Skeletal muscle satellite cell (primary cell): ENCODE measurements at regions not wholly inside any gene's neighbourhood (a gene's known extent, or its start where the extent isn't known, plus 50 kb on each side); places are given as distances from the start of the nearest gene placed in this dataset.
A peak's percentile ranks its signal among the peaks of the same experiment; 100 is the strongest.
"Not testable (repeated sequence)": the region's sequence is repeated elsewhere in the genome, so short reads cannot be mapped to it uniquely, and the experiment has no call there.

Experiments
- H3K27me3 ChIP-seq: 2 replicates; pipeline ENCODE4 v1.7.0; 2013; ENCODE audit warnings: low read length; ENCODE audit not compliant: control insufficient read depth, insufficient read depth
- H3K36me3 ChIP-seq: 2 replicates; pipeline ENCODE4 v1.7.0; 2013; ENCODE audit warnings: mild to moderate bottlenecking, control low read depth, low read length; ENCODE audit not compliant: insufficient read depth
- H3K4me1 ChIP-seq: 2 replicates; pipeline ENCODE4 v1.7.0; 2013; ENCODE audit warnings: low read length; ENCODE audit not compliant: control insufficient read depth, insufficient read depth
- H3K4me2 ChIP-seq: 2 replicates; pipeline ENCODE4 v1.7.0; 2013; ENCODE audit warnings: mild to moderate bottlenecking, low read length
- H3K4me3 ChIP-seq: 2 replicates; pipeline ENCODE4 v1.7.0; 2013; ENCODE audit warnings: low read length
- H3K9ac ChIP-seq: 2 replicates; pipeline ENCODE4 v1.7.0; 2013; ENCODE audit warnings: mild to moderate bottlenecking, low read depth, low read length, moderate library complexity
- H3K9me3 ChIP-seq: replicated peaks from 2 replicates; pipeline ENCODE4 v1.7.0; 2013; ENCODE audit warnings: mild to moderate bottlenecking, control low read depth, low read length

- Histone ChIP-seq H3K4me2 (peak overlapping the region; percentile 56), H3K9me3 (no peaks in the 10 kb centered on the region), H3K27me3 (no peaks in the 10 kb centered on the region), H3K4me3 (peak overlapping the region; percentile 19), H3K36me3 (no peaks in the 10 kb centered on the region), H3K4me1 (peaks cover 24% of the 10 kb centered on the region), H3K9ac (peak overlapping the region; percentile 32)
Observed at GRCh38 chr5:126139086-126139485, 284.1 kb upstream of the GRAMD2B start.

GRCh38 chr5:126139773-126140172 lies 283.4 kb upstream of the GRAMD2B start:
- Histone ChIP-seq H3K9ac (peak overlapping the region; percentile 23), H3K9me3 (no peaks in the 10 kb centered on the region), H3K4me1 (peaks cover 24% of the 10 kb centered on the region), H3K4me2 (peak overlapping the region; percentile 56), H3K27me3 (no peaks in the 10 kb centered on the region), H3K36me3 (no peaks in the 10 kb centered on the region), H3K4me3 (peak overlapping the region; percentile 29)

- Histone ChIP-seq H3K4me1 (peaks cover 18% of the 10 kb centered on the region), H3K9ac (no peak overlapping the region), H3K9me3 (no peaks in the 10 kb centered on the region), H3K4me3 (no peak overlapping the region), H3K27me3 (no peaks in the 10 kb centered on the region), H3K4me2 (no peak overlapping the region), H3K36me3 (no peaks in the 10 kb centered on the region)
Observed at GRCh38 chr5:126143622-126144021, 279.6 kb upstream of the GRAMD2B start.

GRCh38 chr5:126150319-126150718 lies 272.9 kb upstream of the GRAMD2B start:
- H3K36me3 ChIP-seq, H3K9ac ChIP-seq, H3K4me1 ChIP-seq, H3K9me3 ChIP-seq, H3K4me3 ChIP-seq, H3K4me2 ChIP-seq, H3K27me3 ChIP-seq: not testable (repeated sequence)

- not testable (repeated sequence) for H3K9ac ChIP-seq, H3K4me1 ChIP-seq, H3K4me3 ChIP-seq, H3K36me3 ChIP-seq, H3K9me3 ChIP-seq, H3K27me3 ChIP-seq, H3K4me2 ChIP-seq
Observed at GRCh38 chr5:126155298-126155697, 267.9 kb upstream of the GRAMD2B start.

- no peak overlapping the region for H3K9ac ChIP-seq
- H3K36me3 ChIP-seq = no peaks in the 10 kb centered on the region
- H3K9me3 ChIP-seq = no peaks in the 10 kb centered on the region
- H3K4me3 ChIP-seq = no peak overlapping the region
- no peaks in the 10 kb centered on the region for H3K4me1 ChIP-seq
- no peak overlapping the region for H3K4me2 ChIP-seq
- H3K27me3 ChIP-seq = no peaks in the 10 kb centered on the region
Observed at GRCh38 chr5:126166368-126166767, 256.8 kb upstream of the GRAMD2B start.

- no peak overlapping the region for H3K9ac ChIP-seq
- no peaks in the 10 kb centered on the region for H3K4me1 ChIP-seq
- H3K9me3 ChIP-seq = no peaks in the 10 kb centered on the region
- H3K4me2 ChIP-seq = no peak overlapping the region
- H3K36me3 ChIP-seq = no peaks in the 10 kb centered on the region
- no peaks in the 10 kb centered on the region for H3K27me3 ChIP-seq
- H3K4me3 ChIP-seq = no peak overlapping the region
Observed at GRCh38 chr5:126168785-126169184, 254.4 kb upstream of the GRAMD2B start.

GRCh38 chr5:126171916-126172315 lies 251.3 kb upstream of the GRAMD2B start:
- no peaks in the 10 kb centered on the region for H3K27me3 ChIP-seq
- H3K4me3 ChIP-seq = no peak overlapping the region
- H3K9me3 ChIP-seq = no peaks in the 10 kb centered on the region
- H3K4me1 ChIP-seq = no peaks in the 10 kb centered on the region
- H3K36me3 ChIP-seq = no peaks in the 10 kb centered on the region
- H3K4me2 ChIP-seq = no peak overlapping the region
- H3K9ac ChIP-seq = no peak overlapping the region

- Histone ChIP-seq H3K27me3 (no peaks in the 10 kb centered on the region), H3K4me3 (no peak overlapping the region), H3K36me3 (no peaks in the 10 kb centered on the region), H3K9me3 (no peaks in the 10 kb centered on the region), H3K4me2 (no peak overlapping the region), H3K4me1 (no peaks in the 10 kb centered on the region), H3K9ac (no peak overlapping the region)
Observed at GRCh38 chr5:126172812-126173211, 250.4 kb upstream of the GRAMD2B start.

GRCh38 chr5:126178521-126178920 lies 244.7 kb upstream of the GRAMD2B start:
- H3K9ac ChIP-seq = no peak overlapping the region
- no peaks in the 10 kb centered on the region for H3K9me3 ChIP-seq
- no peaks in the 10 kb centered on the region for H3K27me3 ChIP-seq
- no peaks in the 10 kb centered on the region for H3K36me3 ChIP-seq
- H3K4me3 ChIP-seq = no peak overlapping the region
- no peak overlapping the region for H3K4me2 ChIP-seq
- no peaks in the 10 kb centered on the region for H3K4me1 ChIP-seq

- Histone ChIP-seq H3K4me2 (no peak overlapping the region), H3K9me3 (no peaks in the 10 kb centered on the region), H3K4me3 (no peak overlapping the region), H3K9ac (no peak overlapping the region), H3K36me3 (no peaks in the 10 kb centered on the region), H3K4me1 (no peaks in the 10 kb centered on the region), H3K27me3 (no peaks in the 10 kb centered on the region)
Observed at GRCh38 chr5:126182971-126183695, 240.1 kb upstream of the GRAMD2B start.

- Histone ChIP-seq H3K4me2 (no peak overlapping the region), H3K4me3 (no peak overlapping the region), H3K27me3 (no peaks in the 10 kb centered on the region), H3K4me1 (no peaks in the 10 kb centered on the region), H3K36me3 (no peaks in the 10 kb centered on the region), H3K9me3 (no peaks in the 10 kb centered on the region), H3K9ac (no peak overlapping the region)
Observed at GRCh38 chr5:126184474-126184873, 238.7 kb upstream of the GRAMD2B start.
